ENCODE measurements at regions not wholly inside any gene's neighbourhood (a gene's known extent, or its start where the extent isn't known, plus 50 kb on each side); places are given as distances from the start of the nearest gene placed in this dataset.

DNA sequence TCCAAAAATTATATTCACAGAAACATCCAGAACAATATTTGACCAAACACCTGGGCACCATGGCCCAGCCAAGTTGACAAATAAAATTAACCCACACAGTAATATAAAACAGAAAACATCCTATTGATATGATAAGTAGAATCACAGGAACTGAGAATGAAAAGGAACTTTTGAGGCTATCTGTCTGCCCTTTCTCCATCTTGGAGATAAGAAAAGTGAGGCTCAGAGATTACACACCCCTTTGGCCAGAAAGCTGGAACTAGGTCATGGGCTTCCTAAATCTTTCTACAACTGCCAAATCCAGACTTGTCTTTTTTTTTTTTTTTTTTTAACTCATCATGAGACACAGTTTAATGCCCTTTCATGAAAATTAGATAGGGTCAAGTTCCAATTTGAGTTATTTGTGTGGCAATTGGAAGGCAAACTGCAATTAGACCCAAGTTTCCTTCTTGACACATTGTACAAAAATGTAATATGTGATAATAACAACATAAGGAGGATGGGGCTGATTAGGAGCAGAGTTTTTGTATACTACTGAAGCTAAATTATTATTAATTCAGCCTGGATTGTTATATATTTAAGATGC, 137.2 kb downstream of the RPL22L1 start:
- TF ChIP-seq POLR2A (IDR thresholded peaks at IDR 0.05) (no peak), CTCF (IDR thresholded peaks at IDR 0.05) (no peak)
